RWPE1 (cell line): ENCODE measurements at regions not wholly inside any gene's neighbourhood (a gene's known extent, or its start where the extent isn't known, plus 50 kb on each side); places are given as distances from the start of the nearest gene placed in this dataset.

ENCODE experiments used
- CTCF ChIA-PET: fragments of 350-600 bp; sonication (Branson Sonifier 250); formaldehyde crosslinking; extraction: SDS; loops from one replicate; lab custom pipeline; 2021; lab: Yijun Ruan, JAX
- POLR2A ChIA-PET: fragments of 400-600 bp; formaldehyde crosslinking; extraction: SDS; loops from one replicate; lab custom pipeline; 2020; ENCODE audit warnings: antibody characterized with exemption; ENCODE audit not compliant: low non-redundant PET; lab: Yijun Ruan, JAX
- DNase-seq: peaks from one replicate; pipeline ENCODE4 v3.0.0; 2012; ENCODE audit warnings: low spot score
- H3K27ac ChIP-seq: fragments of 450-650 bp; 2 replicates; pipeline ENCODE4 v1.5.1; 2017
- CTCF ChIP-seq: fragments of 450-650 bp; conservative IDR thresholded peaks from 2 replicates; pipeline ENCODE4 v1.5.1; 2017; ENCODE audit warnings: low read depth, mild to moderate bottlenecking

DNA sequence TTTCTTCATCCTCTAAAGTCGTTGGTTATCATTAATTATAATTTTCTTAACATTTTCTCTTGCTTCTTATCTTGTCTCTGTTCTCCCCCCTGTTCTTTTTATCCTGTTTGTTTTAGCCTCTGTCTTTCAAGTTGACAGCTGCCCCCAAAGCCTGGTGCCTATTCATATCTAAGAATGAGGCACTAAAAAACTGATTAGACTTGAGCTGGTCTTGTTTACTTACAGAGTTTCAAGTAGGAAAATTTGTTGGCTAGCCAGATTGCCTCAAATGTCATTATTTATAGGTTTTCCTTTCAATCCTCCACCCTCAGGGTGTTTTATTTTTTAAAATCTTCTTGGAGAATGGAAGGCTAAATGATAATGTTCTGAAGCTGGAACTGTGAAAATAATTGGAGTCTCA, 236.0 kb downstream of the UTP18 start:
- no peak for TF ChIP-seq CTCF
- no peak overlapping the region for H3K27ac ChIP-seq
- DNase-seq, result no peak
- CTCF ChIA-PET, result no interaction called here
- POLR2A ChIA-PET, result no interaction called here

GRCh38 chr17:51499897-51500296, 239.6 kb downstream of the UTP18 start:
- H3K27ac ChIP-seq, result no peak overlapping the region
- DNase-seq, result no peak
- TF ChIP-seq CTCF, result no peak
- ChIA-PET CTCF (no interaction called here), POLR2A (no interaction called here)

- no peak for TF ChIP-seq CTCF
- H3K27ac ChIP-seq, result no peak overlapping the region
- ChIA-PET POLR2A (no interaction called here), CTCF (no interaction called here)
- DNase-seq, result no peak
These were observed 240.1 kb downstream of the UTP18 start for GRCh38 chr17:51500454-51500853.

DNA sequence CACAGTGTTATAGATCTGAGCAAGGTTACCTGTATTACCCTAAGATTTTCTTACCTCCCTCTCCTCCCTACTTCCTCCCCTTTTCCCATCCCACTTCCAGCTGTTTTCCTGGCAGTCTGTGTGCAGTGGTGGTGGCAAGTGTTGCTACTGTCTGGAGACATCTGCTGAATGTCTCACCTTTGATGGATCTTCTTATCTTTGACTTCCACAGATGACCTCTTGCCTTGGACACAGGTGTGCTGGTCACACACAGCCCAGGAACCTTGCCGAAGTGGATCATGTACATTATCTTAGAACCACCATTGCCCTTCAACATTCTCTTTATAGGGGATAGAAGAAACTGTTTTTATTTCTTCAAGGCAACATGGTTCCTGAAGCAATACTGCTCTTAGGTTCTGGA, 245.1 kb downstream of the UTP18 start:
- DNase-seq, result no peak
- no peak for TF ChIP-seq CTCF
- ChIA-PET CTCF (no interaction called here), POLR2A (no interaction called here)
- no peak overlapping the region for H3K27ac ChIP-seq

- no peak overlapping the region for H3K27ac ChIP-seq
- DNase-seq, result no peak
- TF ChIP-seq CTCF, result no peak
- POLR2A ChIA-PET, result no interaction called here
- CTCF ChIA-PET, result no interaction called here
These were observed 247.1 kb downstream of the UTP18 start for GRCh38 chr17:51507444-51507843.

GRCh38 chr17:51508048-51508447, 247.7 kb downstream of the UTP18 start:
- no peak for DNase-seq
- no peak for TF ChIP-seq CTCF
- no peak overlapping the region for H3K27ac ChIP-seq
- CTCF ChIA-PET, result no interaction called here
- POLR2A ChIA-PET, result no interaction called here

DNA sequence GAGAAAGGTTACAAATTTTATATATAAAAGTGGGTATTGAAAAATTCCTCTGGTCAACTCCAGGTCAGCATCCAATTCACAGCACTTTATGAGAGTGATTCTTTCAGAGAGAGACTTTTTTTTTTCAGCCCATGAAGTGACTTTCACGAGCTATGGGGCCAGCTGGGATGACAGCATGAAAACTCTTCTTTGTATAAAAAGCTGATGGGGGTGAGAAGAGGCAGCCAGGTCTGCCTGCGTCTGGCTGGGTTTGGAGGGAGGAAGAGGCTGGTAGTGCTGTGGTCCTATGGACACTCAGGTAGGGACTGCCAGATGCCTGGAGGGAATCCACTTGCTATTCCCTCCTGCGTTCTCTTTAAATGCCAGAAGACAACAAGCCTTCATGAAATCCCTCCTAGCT, 250.6 kb downstream of the UTP18 start:
- DNase-seq, result no peak
- no peak overlapping the region for H3K27ac ChIP-seq
- TF ChIP-seq CTCF, result no peak
- ChIA-PET CTCF (no interaction called here), POLR2A (no interaction called here)
